HL-60 (cell line): ENCODE measurements at regions not wholly inside any gene's neighbourhood (a gene's known extent, or its start where the extent isn't known, plus 50 kb on each side); places are given as distances from the start of the nearest gene placed in this dataset.

Experiments used
- CTCF ChIP-seq: IDR thresholded peaks from one replicate; pipeline ENCODE4 v1.5.1; 2011; ENCODE audit warnings: low read length, control low read depth, inconsistent platforms; ENCODE audit not compliant: insufficient read depth
- POLR2AphosphoS5 ChIP-seq: IDR thresholded peaks from 2 replicates; pipeline ENCODE4 v1.6.1; 2012; ENCODE audit warnings: low read depth

DNA sequence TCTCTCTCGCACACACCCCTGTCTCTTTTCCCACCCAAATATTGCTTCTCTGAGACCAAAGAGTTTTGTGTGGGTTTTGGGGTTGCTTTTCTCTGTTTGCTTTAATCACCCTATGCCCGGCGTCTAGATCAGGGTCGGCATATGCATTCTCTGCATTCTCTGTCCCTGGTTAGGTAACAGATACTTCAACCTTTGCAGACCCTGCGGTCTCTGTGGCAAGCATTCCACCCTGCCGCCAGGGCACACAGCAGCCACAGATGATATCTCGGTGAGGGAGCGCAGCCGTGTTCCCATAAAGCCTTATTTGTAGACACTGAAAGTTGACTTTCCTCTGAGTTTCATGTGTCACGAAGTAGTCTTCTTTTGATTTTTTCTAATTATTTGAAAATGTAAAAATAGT lies 110.4 kb upstream of the FZD10 start:
- TF ChIP-seq CTCF (no peak), POLR2AphosphoS5 (no peak)
